K562 (cell line): ENCODE measurements at regions not wholly inside any gene's neighbourhood (a gene's known extent, or its start where the extent isn't known, plus 50 kb on each side); places are given as distances from the start of the nearest gene placed in this dataset.

Experiments
- ATAC-seq: fragments of 200-7000 bp; cut with Tn5 transposase; 3 replicates; pipeline ENCODE4 v1.9.1; 2020; ENCODE audit warnings: moderate library complexity
- BruUV-seq: library from RNA; stranded (reverse); fragments of 400-500 nt; replicated peaks from 2 replicates; lab custom pipeline; 2021; lab: Mats Ljungman, UMichigan
- CTCF ChIA-PET: fragments of 300-600 bp; formaldehyde crosslinking; extraction: SDS; loops from one replicate; lab custom pipeline; 2021; ENCODE audit warnings: low intra/inter-chr PET ratio; lab: Yijun Ruan, JAX
- POLR2A ChIA-PET: fragments of 300-600, 350-650 bp; sonication (Branson Sonifier 250); formaldehyde crosslinking; extraction: SDS; loops from one replicate; lab custom pipeline; 2021; ENCODE audit warnings: antibody characterized with exemption, inconsistent platforms; lab: Yijun Ruan, JAX
- DNase-seq, 4 experiments: peaks; one replicate each; pipeline versions ENCODE4 v3.0.0 to v3.0.0-alpha.2; 2011 to 2018; ENCODE audit warnings: low spot score in 3 of 4, mixed read lengths in 3 of 4; ENCODE audit errors: extremely low read depth in 1 of 4
- FAIRE-seq: peaks from 2 replicates; lab custom pipeline; 2011; peaks lifted over from hg19 to GRCh38; lab: Jason Lieb, UNC
- H2AFZ ChIP-seq: 2 replicates; pipeline ENCODE4 v1.6.0; 2011; ENCODE audit warnings: low read depth, low read length, control low read depth, inconsistent platforms
- H3K27ac ChIP-seq: fragments of 200-600 bp; 3 replicates; pipeline ENCODE4 v1.8.0; 2011; ENCODE audit warnings: low read depth, mild to moderate bottlenecking, control low read depth, inconsistent platforms, low read length, moderate library complexity, mixed read lengths; ENCODE audit errors: extremely low read depth
- H3K27me3 ChIP-seq, 2 experiments: fragments of 300-600 bp in 1 of 2; 2 replicates in 1 of 2; 3 replicates in 1 of 2; pipeline versions ENCODE4 v1.6.0 to v1.8.0; 2011; ENCODE audit warnings: inconsistent platforms in 2 of 2, low read length in 2 of 2, mild to moderate bottlenecking in 1 of 2, mixed read lengths in 1 of 2, moderate library complexity in 1 of 2; ENCODE audit not compliant: control insufficient read depth in 2 of 2, insufficient read depth in 2 of 2
- H3K36me3 ChIP-seq: fragments of 300-600 bp; 3 replicates; pipeline ENCODE4 v1.8.0; 2011; ENCODE audit warnings: mild to moderate bottlenecking, low read length, inconsistent platforms; ENCODE audit not compliant: control insufficient read depth, insufficient read depth
- H3K4me1 ChIP-seq, 2 experiments: fragments of 200-600 bp in 1 of 2; replicated peaks in 1 of 2; 2 replicates in 1 of 2; 3 replicates in 1 of 2; pipeline versions ENCODE4 v1.5.1 to v1.8.0; 2011; ENCODE audit warnings: inconsistent platforms in 2 of 2, low read length in 2 of 2, mild to moderate bottlenecking in 1 of 2, mixed read lengths in 1 of 2, moderate library complexity in 1 of 2; ENCODE audit not compliant: control insufficient read depth in 2 of 2, insufficient read depth in 2 of 2
- H3K4me2 ChIP-seq: 2 replicates; pipeline ENCODE4 v1.6.1; 2011; ENCODE audit warnings: low read length, control low read depth, inconsistent platforms, mixed read lengths; ENCODE audit not compliant: insufficient read depth
- H3K4me3 ChIP-seq: fragments of 200-600 bp; sonication (generic), shearing (Covaris generic); 2 replicates; pipeline ENCODE4 v1.5.1; 2016; ENCODE audit warnings: control low read depth, inconsistent platforms
- H3K79me2 ChIP-seq: fragments of 200-600 bp; 3 replicates; pipeline ENCODE4 v1.8.0; 2011; ENCODE audit warnings: low read length, inconsistent platforms; ENCODE audit not compliant: control insufficient read depth, insufficient read depth
- H3K9ac ChIP-seq, 2 experiments: 2 replicates each; pipeline versions ENCODE4 v1.6.0 to v1.6.1; 2011; ENCODE audit warnings: low read depth in 2 of 2, low read length in 2 of 2, control low read depth in 1 of 2, inconsistent platforms in 1 of 2, mild to moderate bottlenecking in 1 of 2, mixed read lengths in 1 of 2; ENCODE audit not compliant: insufficient read depth in 1 of 2
- H3K9me1 ChIP-seq: one replicate; pipeline ENCODE4 v1.6.0; 2011; ENCODE audit warnings: inconsistent platforms, mild to moderate bottlenecking, low read length, moderate library complexity; ENCODE audit not compliant: control insufficient read depth, insufficient read depth
- H3K9me3 ChIP-seq: replicated peaks from 2 replicates; pipeline ENCODE4 v1.5.1; 2011; ENCODE audit warnings: low read depth, low read length, inconsistent platforms; ENCODE audit not compliant: control insufficient read depth, insufficient read depth
- H4K20me1 ChIP-seq: replicated peaks from 2 replicates; pipeline ENCODE4 v1.6.1; 2011; ENCODE audit warnings: low read length, inconsistent platforms, mixed read lengths; ENCODE audit not compliant: control insufficient read depth, insufficient read depth
- BRCA1 ChIP-seq, 2 experiments: fragments of 450-650 bp in 1 of 2; sonication (generic) in 1 of 2; formaldehyde crosslinking in 1 of 2; IDR thresholded peaks; 2 replicates each; pipeline versions ENCODE4 v1.5.0 to v1.6.1; 2017 to 2020; ENCODE audit warnings: mild to moderate bottlenecking in 1 of 2, missing genetic modification reagents in 1 of 2
- EZH2 ChIP-seq: IDR thresholded peaks from 2 replicates; pipeline ENCODE4 v1.6.1; 2012; ENCODE audit warnings: low read depth, mild to moderate bottlenecking, inconsistent platforms, low read length, borderline replicate concordance
- FOXJ3 ChIP-seq: sonication (generic); formaldehyde crosslinking; IDR thresholded peaks from 2 replicates; pipeline ENCODE4 v1.4.0; 2020; ENCODE audit warnings: mild to moderate bottlenecking, missing genetic modification reagents
- GATAD2B ChIP-seq: fragments of 450-650 bp; IDR thresholded peaks from 2 replicates; pipeline ENCODE4 v1.6.1; 2017; ENCODE audit warnings: mild to moderate bottlenecking, borderline replicate concordance
- HNRNPL ChIP-seq: fragments of 200-400 bp; formaldehyde crosslinking; IDR thresholded peaks from 2 replicates; pipeline ENCODE4 v1.6.1; 2017; ENCODE audit warnings: low read depth, mild to moderate bottlenecking, low read length
- PCBP2 ChIP-seq: fragments of 200-400 bp; formaldehyde crosslinking; IDR thresholded peaks from 2 replicates; pipeline ENCODE4 v1.6.1; 2018; ENCODE audit warnings: low read length, low read depth, mild to moderate bottlenecking, moderate library complexity; ENCODE audit not compliant: poor library complexity, severe bottlenecking
- RFX1 ChIP-seq: fragments of 450-650 bp; IDR thresholded peaks from 2 replicates; pipeline ENCODE4 v1.6.1; 2016; ENCODE audit warnings: mild to moderate bottlenecking, moderate library complexity
- SRSF1 ChIP-seq: fragments of 200-400 bp; formaldehyde crosslinking; IDR thresholded peaks from 2 replicates; pipeline ENCODE4 v1.6.1; 2017; ENCODE audit warnings: mild to moderate bottlenecking, low read depth, low read length, moderate library complexity
- TARDBP ChIP-seq: fragments of 450-650 bp; IDR thresholded peaks from 2 replicates; pipeline ENCODE4 v1.6.1; 2016
- TEAD1 ChIP-seq, 2 experiments: fragments of 450-650 bp in 1 of 2; sonication (generic) in 1 of 2; formaldehyde crosslinking; IDR thresholded peaks; 2 replicates each; pipeline versions ENCODE4 v1.4.0 to v1.8.0; 2020 to 2022; ENCODE audit warnings: mild to moderate bottlenecking in 2 of 2, missing genetic modification reagents in 1 of 2
- ZNF184 ChIP-seq: sonication (generic); formaldehyde crosslinking; IDR thresholded peaks from 2 replicates; pipeline ENCODE4 v1.5.0; 2020; ENCODE audit warnings: missing genetic modification reagents
- ZNF217 ChIP-seq: sonication (generic); formaldehyde crosslinking; IDR thresholded peaks from 2 replicates; pipeline ENCODE4 v1.8.0; 2022; ENCODE audit warnings: mild to moderate bottlenecking, missing genetic modification reagents
- ZNF239 ChIP-seq: fragments of 250-450 bp; sonication (Bioruptor Pico); IDR thresholded peaks from 2 replicates; pipeline ENCODE4 v1.4.0; 2020; ENCODE audit warnings: mild to moderate bottlenecking
- WGBS: fragments of 100-300 bp; shearing (Covaris generic); methylation state at CpG from one replicate; pipeline ENCODE4 v1.1.6; 2016; ENCODE audit warnings: low coverage, mixed read lengths; ENCODE audit not compliant: insufficient coverage; ENCODE audit errors: missing lambda C conversion rate; 5-methylcytosine and 5-hydroxymethylcytosine counted together
- in situ Hi-C: fragments of 300-500 bp; cut with MboI; formaldehyde crosslinking; loops from 4 replicates; pipeline ENCODE4 v1.15.0; 2018; ENCODE audit warnings: inconsistent platforms, mixed read lengths
- intact Hi-C: fragments of 100-400 bp; cut with micrococcal nuclease; formaldehyde crosslinking; loops from 2 replicates; pipeline ENCODE4 v1.14.2; 2022
- TF ChIP-seq, protein P1 (sequence below): sonication (generic); formaldehyde crosslinking; IDR thresholded peaks from 2 replicates; pipeline ENCODE4 v1.8.1; 2023; ENCODE audit warnings: mild to moderate bottlenecking, missing genetic modification reagents
- TF ChIP-seq, protein P2 (sequence below): sonication (generic); formaldehyde crosslinking; IDR thresholded peaks from 2 replicates; pipeline ENCODE4 v1.8.0; 2022; ENCODE audit warnings: mild to moderate bottlenecking, missing genetic modification reagents
- TF ChIP-seq, protein P3 (sequence below): fragments of 450-650 bp; IDR thresholded peaks from 2 replicates; pipeline ENCODE4 v1.6.1; 2017; ENCODE audit warnings: antibody characterized with exemption, mild to moderate bottlenecking
- TF ChIP-seq, protein P4 (sequence below): sonication (generic); formaldehyde crosslinking; IDR thresholded peaks from 2 replicates; pipeline ENCODE4 v1.8.0; 2022; ENCODE audit warnings: missing genetic modification reagents, mild to moderate bottlenecking, moderate library complexity, borderline replicate concordance

DNA sequence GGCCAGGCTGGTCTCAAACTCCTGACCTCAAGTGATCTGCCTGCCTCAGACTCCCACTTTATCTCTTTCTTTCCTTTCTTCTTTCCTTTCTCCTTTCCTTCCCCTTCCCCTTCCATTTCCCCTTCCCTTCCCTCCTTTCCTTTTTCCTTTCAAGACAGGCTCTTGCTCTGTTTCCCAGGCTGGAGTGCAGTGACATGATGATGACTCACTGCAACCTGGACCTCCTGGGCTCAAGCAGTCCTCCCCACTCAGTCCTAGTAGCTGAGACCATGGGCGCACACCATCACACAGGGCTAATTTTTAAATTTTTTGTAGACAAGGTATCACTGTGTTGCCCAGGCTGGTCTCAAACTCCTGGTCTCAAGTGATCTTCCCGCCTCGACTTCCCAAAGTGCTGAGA lies 377.6 kb upstream of the ZFP64 start:
- in situ Hi-C loops: no loop called here
- Histone ChIP-seq H2AFZ (no peak overlapping the region), H3K9me1 (no peaks in the 10 kb centered on the region), H3K36me3 (no peaks in the 10 kb centered on the region), H3K4me1 (no peaks in the 10 kb centered on the region), H3K9me3 (no peaks in the 10 kb centered on the region), H3K27ac (no peak overlapping the region), H4K20me1 (no peaks in the 10 kb centered on the region), H3K4me2 (no peak overlapping the region), H3K27me3 (no peaks in the 10 kb centered on the region), H3K9ac (no peak overlapping the region), H3K79me2 (no peaks in the 10 kb centered on the region), H3K4me3 (no peak overlapping the region)
- TF ChIP-seq GATAD2B: no peak
- no peak for TF ChIP-seq ZNF184 (CRISPR knock-in tag)
- TF ChIP-seq, protein P1, sequence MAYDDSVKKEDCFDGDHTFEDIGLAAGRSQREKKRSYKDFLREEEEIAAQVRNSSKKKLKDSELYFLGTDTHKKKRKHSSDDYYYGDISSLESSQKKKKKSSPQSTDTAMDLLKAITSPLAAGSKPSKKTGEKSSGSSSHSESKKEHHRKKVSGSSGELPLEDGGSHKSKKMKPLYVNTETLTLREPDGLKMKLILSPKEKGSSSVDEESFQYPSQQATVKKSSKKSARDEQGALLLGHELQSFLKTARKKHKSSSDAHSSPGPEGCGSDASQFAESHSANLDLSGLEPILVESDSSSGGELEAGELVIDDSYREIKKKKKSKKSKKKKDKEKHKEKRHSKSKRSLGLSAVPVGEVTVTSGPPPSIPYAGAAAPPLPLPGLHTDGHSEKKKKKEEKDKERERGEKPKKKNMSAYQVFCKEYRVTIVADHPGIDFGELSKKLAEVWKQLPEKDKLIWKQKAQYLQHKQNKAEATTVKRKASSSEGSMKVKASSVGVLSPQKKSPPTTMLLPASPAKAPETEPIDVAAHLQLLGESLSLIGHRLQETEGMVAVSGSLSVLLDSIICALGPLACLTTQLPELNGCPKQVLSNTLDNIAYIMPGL (CRISPR knock-in tag): no peak
- no peak for TF ChIP-seq SRSF1
- no peak for TF ChIP-seq ZNF239 (CRISPR knock-in tag)
- no peak for TF ChIP-seq FOXJ3 (CRISPR knock-in tag)
- TF ChIP-seq TARDBP: no peak
- TF ChIP-seq ZNF217 (CRISPR knock-in tag): no peak
- no peak for TF ChIP-seq BRCA1 (IDR thresholded peaks at IDR 0.05)
- no peak for TF ChIP-seq BRCA1 (CRISPR knock-in tag; IDR thresholded peaks at IDR 0.05)
- TF ChIP-seq HNRNPL: no peak
- TF ChIP-seq, protein P2, sequence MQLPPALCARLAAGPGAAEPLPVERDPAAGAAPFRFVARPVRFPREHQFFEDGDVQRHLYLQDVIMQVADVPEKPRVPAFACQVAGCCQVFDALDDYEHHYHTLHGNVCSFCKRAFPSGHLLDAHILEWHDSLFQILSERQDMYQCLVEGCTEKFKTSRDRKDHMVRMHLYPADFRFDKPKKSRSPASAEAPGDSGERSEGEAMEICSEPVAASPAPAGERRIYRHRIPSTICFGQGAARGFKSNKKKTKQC (CRISPR knock-in tag): no peak
- no peak for TF ChIP-seq RFX1
- TF ChIP-seq, protein P3, sequence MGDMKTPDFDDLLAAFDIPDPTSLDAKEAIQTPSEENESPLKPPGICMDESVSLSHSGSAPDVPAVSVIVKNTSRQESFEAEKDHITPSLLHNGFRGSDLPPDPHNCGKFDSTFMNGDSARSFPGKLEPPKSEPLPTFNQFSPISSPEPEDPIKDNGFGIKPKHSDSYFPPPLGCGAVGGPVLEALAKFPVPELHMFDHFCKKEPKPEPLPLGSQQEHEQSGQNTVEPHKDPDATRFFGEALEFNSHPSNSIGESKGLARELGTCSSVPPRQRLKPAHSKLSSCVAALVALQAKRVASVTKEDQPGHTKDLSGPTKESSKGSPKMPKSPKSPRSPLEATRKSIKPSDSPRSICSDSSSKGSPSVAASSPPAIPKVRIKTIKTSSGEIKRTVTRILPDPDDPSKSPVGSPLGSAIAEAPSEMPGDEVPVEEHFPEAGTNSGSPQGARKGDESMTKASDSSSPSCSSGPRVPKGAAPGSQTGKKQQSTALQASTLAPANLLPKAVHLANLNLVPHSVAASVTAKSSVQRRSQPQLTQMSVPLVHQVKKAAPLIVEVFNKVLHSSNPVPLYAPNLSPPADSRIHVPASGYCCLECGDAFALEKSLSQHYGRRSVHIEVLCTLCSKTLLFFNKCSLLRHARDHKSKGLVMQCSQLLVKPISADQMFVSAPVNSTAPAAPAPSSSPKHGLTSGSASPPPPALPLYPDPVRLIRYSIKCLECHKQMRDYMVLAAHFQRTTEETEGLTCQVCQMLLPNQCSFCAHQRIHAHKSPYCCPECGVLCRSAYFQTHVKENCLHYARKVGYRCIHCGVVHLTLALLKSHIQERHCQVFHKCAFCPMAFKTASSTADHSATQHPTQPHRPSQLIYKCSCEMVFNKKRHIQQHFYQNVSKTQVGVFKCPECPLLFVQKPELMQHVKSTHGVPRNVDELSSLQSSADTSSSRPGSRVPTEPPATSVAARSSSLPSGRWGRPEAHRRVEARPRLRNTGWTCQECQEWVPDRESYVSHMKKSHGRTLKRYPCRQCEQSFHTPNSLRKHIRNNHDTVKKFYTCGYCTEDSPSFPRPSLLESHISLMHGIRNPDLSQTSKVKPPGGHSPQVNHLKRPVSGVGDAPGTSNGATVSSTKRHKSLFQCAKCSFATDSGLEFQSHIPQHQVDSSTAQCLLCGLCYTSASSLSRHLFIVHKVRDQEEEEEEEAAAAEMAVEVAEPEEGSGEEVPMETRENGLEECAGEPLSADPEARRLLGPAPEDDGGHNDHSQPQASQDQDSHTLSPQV: no peak
- TF ChIP-seq, protein P4, sequence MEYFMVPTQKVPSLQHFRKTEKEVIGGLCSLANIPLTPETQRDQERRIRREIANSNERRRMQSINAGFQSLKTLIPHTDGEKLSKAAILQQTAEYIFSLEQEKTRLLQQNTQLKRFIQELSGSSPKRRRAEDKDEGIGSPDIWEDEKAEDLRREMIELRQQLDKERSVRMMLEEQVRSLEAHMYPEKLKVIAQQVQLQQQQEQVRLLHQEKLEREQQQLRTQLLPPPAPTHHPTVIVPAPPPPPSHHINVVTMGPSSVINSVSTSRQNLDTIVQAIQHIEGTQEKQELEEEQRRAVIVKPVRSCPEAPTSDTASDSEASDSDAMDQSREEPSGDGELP (CRISPR knock-in tag): no peak
- TF ChIP-seq TEAD1 (CRISPR knock-in tag; IDR thresholded peaks at IDR 0.05): no peak
- TF ChIP-seq PCBP2: no peak
- TF ChIP-seq EZH2: no peak
- no peak for ATAC-seq
- no TSS peak for BruUV-seq
- ChIA-PET POLR2A (no interaction called here), CTCF (no interaction called here)
- no peak for FAIRE-seq
- WGBS: 39% methylated on average over 3 of the region's 3 CpGs
- intact Hi-C loops: no loop called here
- no peak for DNase-seq
